HG03378 (cell line): ENCODE measurements at regions not wholly inside any gene's neighbourhood (a gene's known extent, or its start where the extent isn't known, plus 50 kb on each side); places are given as distances from the start of the nearest gene placed in this dataset.

ENCODE experiments used
- ATAC-seq: cut with Tn5 transposase; IDR thresholded peaks from one replicate; pipeline ENCODE4 v1.9.1; 2021; ENCODE audit warnings: mild to moderate bottlenecking, moderate library complexity; ENCODE audit not compliant: unreplicated experiment

DNA sequence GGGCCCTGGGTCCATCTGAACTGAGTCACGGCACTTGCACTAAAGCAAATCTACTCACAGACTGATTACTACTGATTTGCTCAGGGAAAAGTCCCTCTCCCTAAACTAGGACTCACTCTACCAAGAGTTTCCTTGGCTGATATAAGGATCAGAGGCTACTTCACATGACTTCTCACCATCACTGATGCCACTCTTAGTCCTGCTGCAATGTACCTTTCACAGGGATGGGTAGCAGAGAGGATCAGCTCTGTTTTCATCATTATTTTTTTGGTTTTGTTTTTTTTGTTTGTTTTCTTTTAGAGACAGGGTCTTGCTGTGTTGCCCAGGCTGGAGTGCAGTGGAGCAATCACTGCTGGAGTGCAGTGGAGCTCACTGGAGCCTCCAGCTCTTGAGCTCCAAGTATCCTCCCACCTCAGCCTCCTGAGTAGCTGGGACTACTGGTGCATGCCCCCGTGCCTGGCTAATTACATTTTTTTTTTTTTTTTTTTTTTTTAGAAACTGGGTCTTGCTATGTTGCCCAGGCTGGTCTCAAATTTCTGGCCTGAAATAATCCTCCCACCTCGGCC is 200.6 kb downstream of the JCAD start:
- ATAC-seq = no peak

DNA sequence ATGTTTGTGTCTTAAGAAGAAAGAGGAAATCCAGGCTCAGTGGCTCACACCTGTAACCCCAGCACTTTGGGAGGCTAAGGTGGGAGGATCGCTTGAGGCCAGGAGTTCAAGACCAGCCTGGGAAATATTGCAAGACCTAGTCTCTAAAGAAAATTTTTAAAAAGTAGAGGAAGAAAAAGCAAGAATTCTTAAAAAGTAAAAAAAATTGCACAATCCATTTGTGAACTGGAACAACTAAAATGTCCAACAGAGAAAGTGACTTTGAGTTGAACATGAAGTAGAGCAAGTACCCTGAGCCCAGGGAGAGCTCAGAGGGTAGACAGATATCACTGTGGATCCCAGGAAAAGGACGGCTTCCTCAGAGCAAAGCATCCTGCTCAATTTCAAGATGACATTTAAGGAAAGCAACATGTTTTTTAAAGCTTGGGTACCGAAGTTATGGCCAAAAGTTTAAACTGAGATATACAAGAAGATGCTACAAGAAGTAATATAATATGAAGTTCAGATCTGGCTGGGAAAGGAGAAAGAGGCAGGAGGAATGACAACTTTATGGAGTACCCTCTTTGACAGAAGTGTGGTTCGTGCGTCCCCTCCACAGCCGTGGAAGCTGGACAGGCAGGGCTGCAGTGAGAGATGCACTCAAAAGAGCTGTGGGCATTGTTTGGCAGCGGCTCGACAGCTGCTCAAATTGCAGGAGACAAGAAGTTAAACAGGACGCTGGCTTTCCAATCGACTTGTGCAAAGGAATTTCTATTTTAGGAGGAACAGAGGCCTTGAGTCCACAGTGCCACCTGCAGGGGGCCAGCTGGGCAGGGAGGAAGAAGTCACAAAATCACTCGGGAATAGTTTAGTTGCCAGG is 201.3 kb downstream of the JCAD start:
- ATAC-seq = no peak

DNA sequence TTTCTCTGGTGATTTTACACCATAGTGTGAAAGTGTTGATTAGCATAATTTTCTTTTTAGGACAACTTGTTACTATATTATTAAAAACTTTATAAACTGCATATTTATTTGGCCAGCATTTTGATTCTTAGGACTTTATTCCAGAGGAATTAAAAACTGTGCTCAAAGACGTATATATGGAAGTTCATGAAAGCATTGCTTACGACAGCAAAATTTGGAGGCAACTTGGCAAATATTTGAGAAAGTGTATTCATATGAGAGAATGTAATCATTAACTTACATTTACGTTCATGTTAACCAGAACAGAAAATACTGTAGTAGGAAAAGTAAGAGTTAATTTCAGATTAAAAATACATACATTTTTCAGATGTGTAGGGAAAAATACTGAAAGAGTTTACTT is 203.1 kb downstream of the JCAD start:
- ATAC-seq = no peak

DNA sequence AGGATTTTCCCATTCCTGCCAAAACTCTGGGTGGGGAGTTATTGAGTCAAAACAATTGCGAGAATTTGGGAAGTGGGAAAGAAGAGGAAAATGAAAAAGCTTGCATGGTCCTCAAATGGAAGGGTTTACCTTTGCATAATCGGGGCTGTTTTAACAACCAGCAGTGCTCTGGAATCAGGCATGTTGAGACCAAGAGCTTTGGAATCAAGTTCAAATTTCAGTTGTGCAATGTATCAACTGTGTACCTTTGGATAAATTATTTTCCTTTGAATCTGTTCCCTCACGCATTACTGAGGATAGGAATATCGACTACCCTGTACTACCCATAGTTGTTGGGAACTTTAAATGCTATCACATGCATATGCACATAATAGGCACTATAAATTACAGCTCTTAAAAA is 205.5 kb downstream of the JCAD start:
- ATAC-seq = no peak

DNA sequence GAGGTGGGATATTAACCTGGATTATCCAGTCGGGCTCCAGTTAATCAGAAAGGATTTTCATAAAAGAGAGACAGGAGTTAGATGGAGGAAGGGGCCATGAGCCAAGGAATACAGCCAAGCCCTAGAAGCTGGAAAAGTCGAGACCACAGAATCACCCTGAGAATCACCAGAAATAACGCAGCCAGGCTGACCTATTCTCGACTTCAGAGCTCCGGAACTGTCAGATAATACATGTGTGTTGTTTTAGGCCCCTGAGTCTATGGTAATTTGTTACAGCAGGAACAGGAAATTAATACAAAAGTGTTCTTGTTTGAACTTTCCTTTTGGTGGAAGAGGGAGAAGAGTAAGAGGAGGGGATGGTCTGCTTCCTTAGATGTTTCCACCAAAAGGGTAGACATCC is 208.1 kb downstream of the JCAD start:
- ATAC-seq = no peak

DNA sequence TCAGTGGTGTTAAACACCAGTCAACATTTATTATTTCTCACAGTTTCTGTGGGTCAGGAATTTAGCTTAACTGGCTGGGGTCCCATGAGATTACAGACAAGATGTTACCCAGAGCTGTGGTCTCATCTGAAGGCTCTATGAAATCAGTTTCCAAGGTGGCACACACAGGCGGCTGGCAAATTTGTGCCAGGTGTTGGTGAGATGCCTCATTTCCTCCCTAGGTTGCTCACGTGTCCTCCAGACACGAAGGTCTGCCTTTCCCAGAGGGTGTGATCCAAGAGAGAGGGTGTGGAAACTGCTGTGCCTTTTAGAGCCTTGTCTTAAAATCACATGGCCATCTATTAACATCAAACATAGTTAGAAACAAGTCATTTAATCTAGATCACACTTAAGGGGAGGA is 209.0 kb downstream of the JCAD start:
- ATAC-seq = no peak

DNA sequence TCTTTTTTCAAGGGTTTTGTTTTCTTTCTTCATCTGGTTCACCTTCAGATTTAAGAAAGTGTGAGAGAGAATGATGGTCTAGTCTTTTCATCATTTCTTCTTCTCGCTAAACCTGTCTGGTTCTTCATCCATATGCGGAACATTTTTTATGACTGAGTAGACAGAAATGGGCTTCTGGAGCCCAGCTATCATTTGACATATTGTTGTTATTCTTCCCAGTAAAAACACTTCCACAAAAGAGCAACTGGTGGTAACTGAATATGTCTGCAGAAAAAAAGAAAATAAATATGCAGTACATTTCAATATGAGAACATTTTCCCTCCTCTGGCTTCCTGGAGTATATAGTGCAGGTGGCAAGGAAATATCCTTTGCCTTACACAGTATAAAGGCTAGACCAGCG is 209.5 kb downstream of the JCAD start:
- no peak for ATAC-seq

DNA sequence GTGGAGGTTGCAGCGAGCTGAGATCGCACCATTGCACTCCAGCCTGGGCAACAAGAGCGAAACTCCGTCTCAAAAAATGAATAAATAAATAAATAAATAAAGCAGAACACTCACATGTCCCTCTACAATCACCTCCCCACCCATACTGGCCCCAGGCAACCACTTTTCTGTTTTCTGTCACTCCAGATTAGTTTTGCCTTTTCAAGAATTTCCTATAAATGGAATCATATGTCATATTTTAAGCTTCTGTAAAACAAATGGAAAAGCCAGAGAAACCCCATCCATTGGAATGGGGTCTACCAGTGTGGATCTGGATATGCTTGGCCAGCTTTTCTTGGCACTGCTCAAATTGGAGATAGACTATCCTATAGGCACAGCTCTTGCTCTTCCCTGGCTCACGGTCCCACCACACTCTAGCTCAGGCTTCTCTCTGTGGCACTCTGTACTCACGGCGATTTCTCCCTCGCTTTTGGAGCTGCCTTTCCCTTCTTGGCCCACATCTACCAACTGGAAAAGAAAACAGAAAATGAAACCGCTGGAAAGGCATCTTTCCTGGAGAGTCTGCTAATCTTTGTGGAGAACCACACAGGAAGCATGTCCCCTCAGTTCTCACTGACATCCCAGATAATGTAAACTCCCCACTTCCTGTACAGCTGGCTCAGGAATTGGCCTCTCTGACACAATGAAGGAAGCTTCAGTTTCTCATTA is 210.1 kb downstream of the JCAD start:
- ATAC-seq = no peak

DNA sequence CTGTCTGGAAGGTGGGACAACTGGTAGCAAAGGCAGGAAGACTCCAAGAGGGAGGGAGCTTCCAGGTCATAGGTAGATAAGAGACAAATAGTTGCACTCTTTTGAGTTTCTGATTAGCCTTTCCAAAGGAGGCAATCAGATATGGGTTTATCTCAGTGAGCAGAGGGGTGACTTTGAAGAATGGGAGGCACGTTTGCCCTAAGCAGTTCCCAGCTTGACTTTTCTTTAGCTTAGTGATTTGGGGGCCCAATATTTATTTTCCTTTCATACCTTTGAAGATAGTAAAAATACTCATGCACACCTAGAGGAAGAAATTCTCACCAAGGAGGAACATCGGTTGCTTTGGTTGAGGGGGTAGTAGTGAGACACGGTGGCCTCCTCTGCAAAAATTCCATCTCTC is 212.1 kb upstream of the SVIL start:
- no peak for ATAC-seq

DNA sequence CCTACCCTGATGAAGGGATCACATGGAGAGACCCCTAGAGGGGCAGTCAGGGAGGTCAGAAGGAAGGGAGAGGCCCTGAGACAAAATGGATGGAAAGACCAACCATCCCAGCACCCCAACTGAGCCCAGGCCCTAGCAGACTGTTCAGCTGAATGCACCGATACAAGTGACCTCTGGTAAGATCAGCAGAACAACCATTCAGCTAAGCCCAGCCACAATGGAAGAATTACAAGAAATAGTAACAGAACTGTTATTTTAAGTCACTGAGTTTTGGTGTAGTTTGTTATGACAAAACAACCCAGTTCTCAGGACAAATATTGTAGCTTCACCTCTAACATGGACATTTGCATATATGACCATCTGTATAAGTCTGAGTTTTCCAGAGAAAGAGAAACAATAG is 210.4 kb upstream of the SVIL start:
- ATAC-seq = no peak

DNA sequence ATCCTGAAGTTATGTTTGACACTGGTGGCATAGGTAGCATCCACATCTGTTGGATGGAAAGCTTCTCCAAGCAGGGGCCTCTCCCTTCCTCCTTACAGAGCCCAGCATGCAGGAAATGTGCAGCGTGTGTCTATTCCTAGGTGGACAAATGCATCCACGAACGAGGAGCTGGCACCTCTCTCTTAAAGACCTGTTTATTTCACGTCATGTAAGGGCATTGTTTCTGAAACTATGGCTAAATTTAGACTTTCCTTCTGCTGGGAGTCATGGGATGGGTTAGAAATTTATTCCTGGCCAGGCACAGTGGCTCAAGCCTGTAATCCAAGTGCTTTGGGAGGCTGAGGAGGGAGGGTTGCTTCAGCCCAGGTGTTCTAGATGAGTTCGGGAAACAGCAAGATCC is 208.4 kb upstream of the SVIL start:
- no peak for ATAC-seq

DNA sequence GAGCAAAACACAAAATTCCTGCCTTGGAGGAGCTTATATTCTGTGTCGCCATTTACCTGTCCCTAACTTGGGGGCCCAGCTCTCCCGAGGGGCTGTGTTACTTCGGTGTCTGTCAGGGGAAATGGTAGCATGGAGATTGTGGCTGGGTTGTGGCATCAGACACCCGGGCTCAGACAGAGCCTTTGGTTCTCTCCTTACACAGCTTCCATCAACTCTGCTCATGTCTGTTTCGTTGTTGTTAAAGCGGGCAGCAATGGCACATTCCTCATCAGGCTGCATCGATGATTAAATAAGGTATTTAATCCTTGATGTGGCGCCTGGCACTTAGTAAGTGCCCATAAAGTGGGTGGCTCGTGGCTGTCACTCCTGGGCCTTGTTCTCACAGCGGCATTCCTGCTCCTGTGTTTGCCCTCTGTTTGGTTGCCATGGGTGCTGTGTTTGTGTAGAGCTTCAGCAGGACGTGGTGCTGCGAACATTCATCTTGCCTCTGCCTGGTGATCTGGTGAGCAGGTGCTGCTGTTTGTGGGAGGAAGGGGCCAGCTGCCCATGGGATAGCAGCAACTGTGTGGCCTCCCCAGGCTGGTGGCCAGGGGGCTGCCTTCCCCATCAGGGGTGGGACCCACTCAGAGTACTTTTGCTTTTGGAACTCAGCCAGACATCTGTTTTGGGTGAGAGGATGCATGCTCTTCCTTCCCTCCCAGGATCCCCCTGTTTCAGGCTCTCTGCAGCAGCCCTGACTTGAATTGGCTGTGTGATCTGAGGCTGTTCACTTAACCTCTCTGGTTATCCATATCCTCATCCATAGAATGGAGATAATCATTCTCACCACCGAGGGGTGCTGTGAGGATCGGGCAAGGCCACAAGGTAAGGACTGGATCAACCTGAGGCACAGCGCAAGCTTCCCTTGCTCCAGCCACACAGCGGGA is 207.2 kb upstream of the SVIL start:
- ATAC-seq = no peak

DNA sequence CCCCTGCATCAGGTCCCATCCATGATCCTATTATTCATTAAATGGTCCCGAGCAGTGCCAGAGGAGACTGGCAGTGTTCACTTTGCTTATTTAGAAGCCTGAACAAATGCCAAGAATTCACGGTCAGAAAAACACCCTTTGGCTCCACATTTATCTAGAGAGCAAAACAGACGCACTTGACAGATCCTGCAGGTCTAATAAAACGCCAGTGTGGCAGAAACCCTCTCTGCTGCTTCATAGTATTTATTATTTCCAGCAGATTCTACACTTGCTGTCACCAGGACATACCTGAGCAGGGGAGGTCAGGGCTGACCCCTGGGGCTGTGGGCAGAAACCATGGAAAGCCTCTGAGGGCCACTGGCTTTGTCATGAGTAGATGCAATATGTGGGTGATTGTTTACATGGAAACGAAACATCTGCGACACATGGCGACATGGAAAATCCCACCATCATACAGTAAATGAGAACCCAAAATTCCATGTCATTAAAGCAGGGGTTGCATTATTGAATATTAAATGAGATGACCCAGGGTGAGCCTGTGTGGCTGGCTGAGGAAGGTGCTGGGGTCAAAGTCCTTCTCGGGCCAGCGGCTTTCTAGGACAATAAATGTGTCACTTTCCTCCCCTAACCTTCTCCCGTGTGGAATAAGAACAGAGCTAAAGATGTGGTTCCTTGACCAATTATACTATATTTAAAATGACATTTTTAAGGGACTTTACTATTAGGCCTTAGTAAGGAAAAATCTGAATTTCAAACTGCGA is 205.9 kb upstream of the SVIL start:
- no peak for ATAC-seq

DNA sequence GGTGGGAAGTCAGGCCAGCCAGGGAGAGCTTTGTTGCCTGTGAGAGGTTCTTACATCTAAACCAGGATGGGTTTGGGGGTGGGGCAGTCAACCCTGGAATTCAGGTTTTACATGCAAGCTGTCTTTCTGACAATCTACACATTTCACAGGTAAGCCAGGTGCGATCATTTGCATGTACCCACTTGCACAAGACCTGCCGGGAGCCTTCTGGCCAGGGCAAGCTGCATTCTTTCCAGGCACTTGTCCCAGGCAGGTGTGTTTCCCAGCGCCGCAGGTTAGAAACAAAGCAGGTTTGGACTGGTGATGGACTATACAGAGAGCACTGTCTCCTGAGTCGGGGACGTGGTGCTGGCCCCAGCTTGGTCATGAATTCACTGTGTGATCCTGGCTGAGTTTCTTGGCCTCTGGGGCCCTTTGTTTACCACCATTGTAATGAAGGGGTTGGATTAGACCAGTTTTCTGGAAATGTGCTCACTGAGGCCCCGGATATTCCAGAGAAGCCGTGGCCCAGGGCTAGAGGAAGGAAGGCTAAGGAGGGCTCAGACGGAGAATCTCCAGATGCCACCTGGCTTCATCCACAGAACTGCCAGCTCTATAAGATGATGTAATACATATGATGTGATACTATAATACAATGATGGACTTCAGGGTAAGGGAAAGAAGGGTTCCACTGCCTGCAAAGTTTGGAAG is 205.2 kb upstream of the SVIL start:
- no peak for ATAC-seq

DNA sequence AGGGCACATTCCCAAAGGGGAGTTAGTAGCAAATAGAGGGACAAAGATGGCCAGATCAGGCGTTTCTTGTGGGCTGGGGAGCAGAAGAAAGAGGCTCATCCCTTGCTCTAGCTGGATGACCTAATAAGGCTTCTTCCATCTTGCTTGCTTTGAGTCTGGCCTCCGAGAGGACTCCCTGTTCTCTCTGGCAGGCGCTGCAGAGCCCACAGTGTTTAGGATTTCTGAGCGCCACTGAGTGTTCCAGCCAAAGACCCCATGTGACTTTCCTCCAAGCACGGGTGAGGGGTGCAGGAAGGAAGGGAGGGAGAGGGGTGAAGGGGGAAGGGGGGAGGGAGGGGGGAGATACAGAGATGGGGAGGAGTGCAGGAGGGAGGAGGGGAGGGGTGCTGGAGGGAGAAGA is 203.8 kb upstream of the SVIL start:
- no peak for ATAC-seq

DNA sequence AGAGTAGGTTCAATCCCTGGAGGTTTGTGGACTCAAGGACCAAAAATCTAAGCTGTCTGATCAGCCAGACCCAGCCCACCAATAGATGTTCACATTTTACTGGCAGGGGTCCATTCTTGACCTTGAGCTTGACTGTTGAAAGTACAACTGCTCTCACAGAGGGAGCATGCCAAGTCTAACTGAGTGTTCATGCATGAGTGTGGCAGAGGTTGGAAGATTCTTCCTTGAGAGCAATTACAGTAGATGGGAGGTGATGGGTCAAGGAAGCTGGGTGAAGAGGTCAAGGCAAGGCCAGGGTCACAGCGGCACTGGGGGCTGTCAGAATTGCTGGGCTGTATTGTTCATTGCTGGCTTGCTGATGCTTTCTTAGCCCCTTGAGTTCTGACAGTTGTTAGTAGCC is 202.8 kb upstream of the SVIL start:
- no peak for ATAC-seq

DNA sequence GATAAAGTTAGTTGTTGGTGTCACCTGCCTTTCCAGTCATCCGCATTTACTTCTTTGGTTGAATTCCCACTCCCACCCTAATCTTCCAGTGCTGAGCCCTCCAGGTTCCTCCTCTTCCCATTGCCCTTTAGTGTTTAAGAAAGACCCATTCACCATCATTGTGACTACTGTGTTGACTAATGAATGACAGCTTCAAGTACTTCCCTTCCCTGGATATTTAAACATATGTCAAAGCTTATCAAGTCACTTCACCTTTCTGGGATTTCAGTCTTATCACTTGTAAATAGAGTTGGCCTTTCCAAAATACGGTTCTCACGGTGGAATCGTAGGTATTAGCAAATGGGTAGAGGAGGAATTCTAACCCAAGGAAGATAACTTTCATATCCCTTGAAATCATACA is 201.6 kb upstream of the SVIL start:
- no peak for ATAC-seq

DNA sequence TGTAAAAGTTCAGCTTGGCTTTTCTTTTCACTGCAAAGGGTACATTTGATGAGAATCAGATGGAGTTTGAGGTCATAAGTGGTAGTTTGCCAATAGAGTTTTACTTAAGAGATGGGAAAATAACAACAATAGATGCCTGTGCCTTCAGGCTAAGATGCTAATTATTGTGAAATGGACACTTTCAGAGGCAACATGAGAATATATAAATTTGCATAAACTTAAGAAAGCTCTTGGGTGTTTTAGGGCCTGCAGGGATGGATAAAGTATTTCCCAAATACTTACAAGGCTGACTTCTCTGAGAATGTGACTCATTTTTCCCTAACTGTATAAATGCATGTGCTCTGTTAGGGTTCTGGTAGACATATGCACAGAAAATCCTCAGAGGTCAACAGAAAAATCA is 200.3 kb upstream of the SVIL start:
- ATAC-seq = no peak

DNA sequence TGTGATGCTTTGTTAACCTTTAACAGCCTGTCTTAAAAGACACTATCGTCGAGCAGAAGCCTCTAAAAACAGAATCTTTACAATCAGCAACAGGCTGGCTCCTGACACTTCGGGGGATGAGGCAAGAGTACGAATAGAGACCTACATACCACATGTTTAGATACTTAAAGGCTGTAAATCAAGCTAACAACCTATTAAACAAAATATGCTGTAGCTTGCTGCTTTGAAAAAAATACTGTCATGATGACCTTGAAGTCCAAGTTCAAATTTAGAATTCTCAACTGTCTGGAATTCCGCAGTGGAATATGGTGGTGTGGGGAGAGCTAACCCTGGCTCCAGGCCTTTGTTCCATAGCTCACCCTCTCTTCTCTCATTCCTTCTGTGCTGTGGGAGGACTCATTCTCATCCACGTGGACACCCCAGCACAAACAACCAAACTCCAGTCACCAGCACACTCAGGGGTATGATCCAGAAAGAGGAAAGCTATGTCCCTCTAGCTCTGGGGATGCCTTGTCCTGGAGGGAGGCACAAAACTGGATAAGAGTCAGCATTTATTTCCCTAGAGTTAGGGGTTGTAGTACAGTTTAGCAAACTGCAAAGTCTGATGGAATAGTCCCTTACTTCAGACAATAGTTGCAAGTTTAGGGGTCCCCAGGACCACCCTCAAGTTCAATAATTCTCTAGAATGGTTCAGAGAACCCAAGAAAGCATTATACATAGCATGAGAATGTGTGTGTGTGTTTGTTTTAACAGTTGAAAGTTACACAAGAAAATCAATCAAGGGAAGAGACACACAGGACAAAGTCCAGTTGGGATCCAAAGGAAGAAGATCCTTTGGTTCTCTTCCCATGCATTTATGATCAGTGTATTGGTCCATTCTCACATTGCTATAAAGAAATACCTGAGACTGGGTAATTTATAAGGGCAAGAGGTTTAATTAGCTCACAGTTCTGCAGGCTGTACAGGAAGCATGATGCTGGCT is 196.1 kb upstream of the SVIL start:
- no peak for ATAC-seq
